Smooth muscle cell (in vitro differentiated cells): ENCODE measurements at regions not wholly inside any gene's neighbourhood (a gene's known extent, or its start where the extent isn't known, plus 50 kb on each side); places are given as distances from the start of the nearest gene placed in this dataset.
A peak's percentile ranks its signal among the peaks of the same experiment; 100 is the strongest.

Experiments
- DNase-seq: peaks from one replicate; lab custom pipeline; 2025; ENCODE audit not compliant: unreplicated experiment; lab: John Stamatoyannopoulos, UW
- H2AFZ ChIP-seq: fragments of 200-600 bp; sonication (generic); 2 replicates; pipeline ENCODE4 v1.6.0; 2016; ENCODE audit warnings: antibody characterized with exemption, low read depth, mild to moderate bottlenecking
- H3F3A ChIP-seq: fragments of 200-600 bp; sonication (generic); 2 replicates; pipeline ENCODE4 v1.6.0; 2017; ENCODE audit warnings: antibody characterized with exemption, low read depth
- H3K27ac ChIP-seq: fragments of 200-600 bp; sonication (generic); 2 replicates; pipeline ENCODE4 v1.5.1; 2016; ENCODE audit warnings: low read depth, mild to moderate bottlenecking
- H3K27me3 ChIP-seq: fragments of 200-600 bp; sonication (generic); 2 replicates; pipeline ENCODE4 v1.6.1; 2016; ENCODE audit warnings: low read depth, mild to moderate bottlenecking
- H3K36me3 ChIP-seq: fragments of 200-600 bp; sonication (generic); 2 replicates; pipeline ENCODE4 v1.5.1; 2016; ENCODE audit warnings: low read depth
- H3K4me1 ChIP-seq: fragments of 200-600 bp; sonication (generic); 2 replicates; pipeline ENCODE4 v1.5.1; 2016; ENCODE audit warnings: low read depth
- H3K4me2 ChIP-seq: fragments of 200-600 bp; sonication (generic); 2 replicates; pipeline ENCODE4 v1.6.0; 2016; ENCODE audit warnings: mild to moderate bottlenecking
- H3K4me3 ChIP-seq: fragments of 200-600 bp; sonication (generic); 2 replicates; pipeline ENCODE4 v1.5.1; 2016; ENCODE audit warnings: mild to moderate bottlenecking
- H3K79me2 ChIP-seq: fragments of 200-600 bp; sonication (generic); 2 replicates; pipeline ENCODE4 v1.6.0; 2016; ENCODE audit warnings: low read depth, mild to moderate bottlenecking
- H3K9ac ChIP-seq: fragments of 200-600 bp; sonication (generic); 2 replicates; pipeline ENCODE4 v1.6.0; 2016; ENCODE audit warnings: low read depth
- H3K9me3 ChIP-seq: fragments of 200-600 bp; sonication (generic); replicated peaks from 2 replicates; pipeline ENCODE4 v1.5.1; 2016; ENCODE audit warnings: low read depth
- H4K20me1 ChIP-seq: fragments of 200-600 bp; sonication (generic); 2 replicates; pipeline ENCODE4 v1.6.0; 2016; ENCODE audit warnings: low read depth
- CTCF ChIP-seq: fragments of 200-600 bp; sonication (generic); IDR thresholded peaks from 2 replicates; pipeline ENCODE4 v1.5.1; 2017; ENCODE audit warnings: borderline replicate concordance, mild to moderate bottlenecking, antibody characterized with exemption; ENCODE audit not compliant: insufficient read depth, poor library complexity, severe bottlenecking
- WGBS: methylation state at CpG from one replicate; pipeline ENCODE4 v1.1.7; 2016; ENCODE audit warnings: low lambda C conversion rate; 5-methylcytosine and 5-hydroxymethylcytosine counted together

GRCh38 chr9:28444637-28445036 lies 871.4 kb upstream of the C9orf72 start:
- no peak overlapping the region for H3K9ac ChIP-seq
- peaks cover 7% of the 10 kb centered on the region for H3K4me1 ChIP-seq
- H3K27me3 ChIP-seq = no peaks in the 10 kb centered on the region
- H3K79me2 ChIP-seq = no peaks in the 10 kb centered on the region
- no peaks in the 10 kb centered on the region for H4K20me1 ChIP-seq
- H3K9me3 ChIP-seq = no peaks in the 10 kb centered on the region
- no peaks in the 10 kb centered on the region for H3F3A ChIP-seq
- H3K4me2 ChIP-seq = no peak overlapping the region
- WGBS = 92% methylated on average over 1 of the region's 1 CpG
- no peak overlapping the region for H3K27ac ChIP-seq
- no peak overlapping the region for H2AFZ ChIP-seq
- DNase-seq = no peak
- H3K4me3 ChIP-seq = no peak overlapping the region
- H3K36me3 ChIP-seq = no peaks in the 10 kb centered on the region
- no peak for TF ChIP-seq CTCF

- no peaks in the 10 kb centered on the region for H3K9me3 ChIP-seq
- H3K79me2 ChIP-seq = no peaks in the 10 kb centered on the region
- H3K4me1 ChIP-seq = peaks cover 7% of the 10 kb centered on the region
- H2AFZ ChIP-seq = no peak overlapping the region
- H3K36me3 ChIP-seq = no peaks in the 10 kb centered on the region
- TF ChIP-seq CTCF = no peak
- H3K9ac ChIP-seq = no peak overlapping the region
- H3K27ac ChIP-seq = no peak overlapping the region
- no peaks in the 10 kb centered on the region for H3K27me3 ChIP-seq
- H4K20me1 ChIP-seq = no peaks in the 10 kb centered on the region
- no peak overlapping the region for H3K4me3 ChIP-seq
- H3K4me2 ChIP-seq = no peak overlapping the region
- WGBS = 91% methylated on average over 1 of the region's 1 CpG
- DNase-seq = no peak
- no peaks in the 10 kb centered on the region for H3F3A ChIP-seq
Observed at GRCh38 chr9:28445211-28445610, 871.9 kb upstream of the C9orf72 start.

GRCh38 chr9:28453918-28454317 lies 880.6 kb upstream of the C9orf72 start:
- Histone ChIP-seq H3K27ac (no peak overlapping the region), H3F3A (no peaks in the 10 kb centered on the region), H3K4me2 (no peak overlapping the region), H3K9ac (no peak overlapping the region), H3K4me1 (no peaks in the 10 kb centered on the region), H3K9me3 (no peaks in the 10 kb centered on the region), H3K4me3 (no peak overlapping the region), H3K36me3 (no peaks in the 10 kb centered on the region), H2AFZ (no peak overlapping the region), H3K79me2 (no peaks in the 10 kb centered on the region), H4K20me1 (no peaks in the 10 kb centered on the region), H3K27me3 (no peaks in the 10 kb centered on the region)
- DNase-seq = no peak
- no peak for TF ChIP-seq CTCF
- 90% methylated on average over 2 of the region's 2 CpGs for WGBS

- TF ChIP-seq CTCF = no peak
- Histone ChIP-seq H3K4me1 (no peaks in the 10 kb centered on the region), H3K9ac (no peak overlapping the region), H2AFZ (no peak overlapping the region), H3K4me2 (no peak overlapping the region), H3F3A (no peaks in the 10 kb centered on the region), H3K36me3 (no peaks in the 10 kb centered on the region), H3K79me2 (no peaks in the 10 kb centered on the region), H3K9me3 (no peaks in the 10 kb centered on the region), H3K4me3 (no peak overlapping the region), H3K27ac (peak overlapping the region; percentile 6), H3K27me3 (no peaks in the 10 kb centered on the region), H4K20me1 (no peaks in the 10 kb centered on the region)
- no peak for DNase-seq
Observed at GRCh38 chr9:28456861-28457260, 883.6 kb upstream of the C9orf72 start.
